CD4-positive, alpha-beta T cell treated with Interleukin-2 at 100 ng/mL for 4 hours (primary cell): ENCODE measurements at regions not wholly inside any gene's neighbourhood (a gene's known extent, or its start where the extent isn't known, plus 50 kb on each side); places are given as distances from the start of the nearest gene placed in this dataset.

Experiments
- DNase-seq: peaks from one replicate; pipeline ENCODE4 v3.0.0-alpha.2; 2020; ENCODE audit warnings: low spot score

DNA sequence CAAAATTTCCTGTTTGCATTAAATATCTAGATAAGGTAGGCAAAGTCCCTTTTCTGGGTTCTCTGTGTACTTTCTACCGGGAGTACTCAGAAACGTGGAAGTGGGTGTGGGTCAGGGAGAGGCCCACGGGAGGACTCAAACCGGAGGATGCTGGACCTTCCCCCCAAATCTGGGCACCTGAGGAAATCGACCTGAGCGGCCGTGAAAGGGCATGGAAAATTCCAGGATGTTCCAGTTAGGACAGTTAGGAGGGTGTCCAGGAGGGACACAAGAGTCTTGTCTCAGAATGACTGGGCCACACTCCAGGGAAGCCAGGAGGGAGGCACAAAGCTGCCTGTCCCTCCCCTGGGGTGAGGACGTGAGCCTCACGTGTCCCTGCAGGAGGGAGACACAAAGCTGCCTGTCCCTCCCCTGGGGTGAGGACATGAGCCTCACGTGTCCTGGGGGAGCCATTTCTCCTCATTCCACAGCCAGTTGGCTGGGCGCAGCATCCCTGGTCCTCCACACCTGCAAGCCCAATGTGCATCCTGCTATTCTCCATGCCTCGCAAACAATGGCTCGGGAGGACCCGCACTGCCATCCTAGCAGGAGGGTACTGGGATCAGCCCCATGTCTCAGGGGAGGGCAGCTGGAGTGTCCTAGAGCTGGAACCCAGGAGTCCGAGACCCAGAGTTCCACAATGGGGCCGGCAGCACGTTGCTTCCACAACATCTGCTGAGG is 190.5 kb upstream of the PPP2R2D start:
- no peak for DNase-seq

DNA sequence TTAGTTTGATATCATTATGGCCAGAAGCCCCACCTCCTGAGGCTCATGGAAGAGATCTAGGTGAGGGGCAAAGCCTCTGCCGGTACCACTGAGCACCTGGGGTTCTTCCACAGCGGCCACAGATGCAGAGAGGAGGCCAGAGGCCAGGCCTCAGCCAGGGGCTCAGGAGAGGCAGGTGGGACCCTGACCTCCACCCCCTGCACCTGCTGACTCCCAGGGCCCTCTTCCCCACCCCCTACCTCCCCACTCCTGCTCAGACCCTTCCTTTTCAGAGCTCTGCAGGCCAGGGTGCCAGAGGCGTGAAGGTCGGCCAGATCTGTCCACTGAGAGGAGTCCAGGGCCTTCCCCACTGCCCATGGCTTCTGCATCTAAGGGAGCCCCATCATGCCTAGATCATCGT is 178.7 kb upstream of the PPP2R2D start:
- DNase-seq = no peak

DNA sequence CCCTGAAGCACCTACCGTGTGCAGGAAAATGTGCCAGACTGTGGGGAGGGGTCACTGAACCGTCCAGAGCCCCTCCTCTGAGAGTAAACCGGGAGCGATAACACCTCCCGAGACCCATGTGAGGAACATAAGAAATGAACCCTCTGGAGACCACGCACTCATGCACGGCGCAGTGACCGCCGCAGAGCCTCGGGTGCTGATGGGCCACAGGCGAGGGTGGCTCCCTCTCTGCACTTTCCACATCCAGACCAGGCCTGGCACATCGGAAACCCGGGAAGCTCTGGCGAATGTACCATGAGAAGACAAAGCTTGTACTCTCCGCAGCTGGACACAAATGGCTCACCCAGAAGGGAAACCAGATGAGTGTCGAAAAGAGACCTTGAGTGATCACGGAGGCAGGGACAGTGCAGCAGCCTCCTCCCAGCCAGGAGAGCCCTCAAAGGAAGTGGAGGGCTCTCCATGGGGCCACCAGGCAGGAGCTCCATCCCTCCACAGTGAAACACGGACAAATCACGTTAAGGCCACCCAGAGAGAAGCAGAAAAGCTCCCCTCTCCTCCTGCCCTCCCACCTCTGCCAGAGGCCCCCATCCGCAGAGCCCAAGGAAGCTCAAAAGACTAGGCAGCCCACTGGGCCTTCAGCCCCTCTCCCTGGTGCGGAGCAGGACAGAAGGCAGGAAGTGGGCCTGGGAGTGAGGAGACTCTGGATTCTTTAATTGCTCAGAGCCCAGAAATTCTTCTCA is 178.1 kb upstream of the PPP2R2D start:
- DNase-seq = no peak

DNA sequence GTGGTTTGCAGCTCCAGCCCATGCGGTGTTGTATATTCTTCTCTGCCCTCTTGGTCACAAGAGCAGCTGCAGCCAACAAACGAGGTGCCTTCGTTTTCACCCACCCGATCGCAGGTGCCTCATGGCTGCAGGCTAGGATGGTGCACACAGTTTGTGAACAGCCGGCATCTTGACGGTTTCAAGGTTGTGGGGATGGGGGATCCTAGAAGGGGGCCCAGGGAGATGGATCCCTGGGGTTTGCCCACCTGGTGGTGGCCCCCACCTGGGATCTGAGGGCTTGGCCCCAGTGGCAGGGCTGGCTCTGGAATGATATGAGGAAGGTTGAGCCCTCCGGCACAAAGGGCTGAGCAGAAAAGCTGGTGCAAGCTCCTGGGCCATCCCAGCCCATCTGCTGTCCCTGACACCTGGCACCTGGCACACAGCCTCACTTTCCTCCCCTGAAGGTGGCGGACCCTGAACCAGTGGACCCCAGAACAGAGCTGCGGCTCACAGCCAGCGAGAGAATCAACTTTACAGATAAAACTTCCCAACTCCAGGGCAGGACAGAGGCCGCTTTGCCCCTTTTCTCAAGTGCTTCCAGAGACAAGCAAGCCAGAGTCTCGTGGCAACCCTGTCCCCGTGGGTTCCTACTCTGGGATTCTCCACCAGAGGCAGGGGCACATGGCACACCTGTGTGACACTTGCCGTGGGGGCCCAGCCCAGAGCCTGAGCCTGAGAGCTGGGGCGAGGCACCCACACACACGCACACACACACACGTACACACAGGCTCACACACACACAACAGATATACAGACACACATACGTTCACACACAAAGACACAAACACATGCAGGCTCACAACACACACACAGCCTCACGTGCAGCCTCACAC is 177.3 kb upstream of the PPP2R2D start:
- no peak for DNase-seq

DNA sequence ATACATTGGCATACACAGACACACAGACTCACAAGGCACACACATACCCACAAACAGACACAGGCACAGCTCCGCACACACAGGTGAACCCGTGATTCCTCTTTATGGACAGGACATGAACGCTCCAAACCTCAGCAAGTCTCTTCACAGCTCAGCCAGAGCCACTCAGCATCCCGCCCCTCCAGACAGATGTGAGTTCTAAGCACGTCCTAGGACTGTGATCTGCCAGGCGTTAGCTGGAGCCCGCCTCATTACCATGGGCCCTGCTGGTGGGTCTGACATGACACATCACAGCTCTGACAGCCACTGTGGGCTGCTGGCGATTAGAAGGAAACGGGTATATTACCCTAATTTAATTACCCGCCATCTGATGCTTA is 176.7 kb upstream of the PPP2R2D start:
- no peak for DNase-seq

DNA sequence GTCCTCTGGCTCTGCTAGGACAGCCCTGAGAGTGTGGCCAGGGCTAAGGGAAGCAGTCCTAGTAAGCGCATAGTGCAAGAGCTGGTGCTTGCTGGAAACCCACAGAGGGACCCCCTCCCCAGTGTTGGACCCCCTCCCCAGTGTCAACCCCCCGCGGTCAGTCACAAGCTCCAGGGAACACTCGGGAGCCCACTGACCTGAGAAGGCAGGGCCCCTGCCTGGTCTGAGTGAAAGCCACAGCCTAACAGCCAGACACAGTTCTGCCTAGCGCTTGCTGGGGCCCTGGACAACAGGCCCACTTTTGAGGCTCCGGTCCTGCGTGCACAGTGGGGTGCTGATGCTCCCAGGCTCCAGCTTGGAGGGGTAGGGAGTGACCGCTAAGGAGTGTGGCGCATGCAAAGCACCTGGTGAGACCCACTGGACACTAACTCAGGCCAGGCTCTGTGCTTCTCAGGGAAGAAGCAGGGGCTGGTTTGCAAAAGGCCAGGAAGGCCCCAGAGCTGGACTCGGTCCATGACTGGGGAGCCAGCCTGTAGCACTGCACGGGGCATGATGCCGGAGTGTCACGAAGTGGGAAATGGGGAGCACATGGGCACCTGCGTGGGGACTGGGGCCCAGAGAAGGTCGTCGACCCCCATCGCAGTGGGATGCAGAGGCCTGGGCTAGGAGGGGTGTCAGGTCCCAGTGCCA is 175.8 kb upstream of the PPP2R2D start:
- DNase-seq = no peak

DNA sequence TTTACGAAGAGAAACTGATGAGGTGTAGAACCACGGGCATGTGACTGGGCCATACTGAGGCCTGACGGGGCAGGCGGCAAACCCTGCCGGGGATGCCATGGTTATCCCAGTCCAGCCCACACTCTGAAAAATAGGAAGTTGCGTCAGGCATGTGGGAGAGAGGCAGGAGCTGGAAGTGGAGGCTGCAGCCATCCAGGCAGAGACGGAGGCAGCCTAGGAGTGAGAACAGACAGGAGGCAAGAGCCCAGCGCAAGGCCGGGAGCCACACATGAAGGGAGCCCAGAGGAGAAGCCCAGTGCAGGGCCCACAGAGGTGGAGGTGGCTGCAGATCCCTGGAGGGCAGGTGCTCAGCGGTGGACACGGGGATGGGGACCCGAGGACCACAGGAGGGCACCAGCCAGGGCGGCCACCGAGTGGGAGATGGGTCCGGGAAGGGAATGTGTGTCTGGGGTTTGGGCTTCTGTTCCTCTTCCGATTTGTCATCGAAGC is 175.2 kb upstream of the PPP2R2D start:
- DNase-seq = no peak

DNA sequence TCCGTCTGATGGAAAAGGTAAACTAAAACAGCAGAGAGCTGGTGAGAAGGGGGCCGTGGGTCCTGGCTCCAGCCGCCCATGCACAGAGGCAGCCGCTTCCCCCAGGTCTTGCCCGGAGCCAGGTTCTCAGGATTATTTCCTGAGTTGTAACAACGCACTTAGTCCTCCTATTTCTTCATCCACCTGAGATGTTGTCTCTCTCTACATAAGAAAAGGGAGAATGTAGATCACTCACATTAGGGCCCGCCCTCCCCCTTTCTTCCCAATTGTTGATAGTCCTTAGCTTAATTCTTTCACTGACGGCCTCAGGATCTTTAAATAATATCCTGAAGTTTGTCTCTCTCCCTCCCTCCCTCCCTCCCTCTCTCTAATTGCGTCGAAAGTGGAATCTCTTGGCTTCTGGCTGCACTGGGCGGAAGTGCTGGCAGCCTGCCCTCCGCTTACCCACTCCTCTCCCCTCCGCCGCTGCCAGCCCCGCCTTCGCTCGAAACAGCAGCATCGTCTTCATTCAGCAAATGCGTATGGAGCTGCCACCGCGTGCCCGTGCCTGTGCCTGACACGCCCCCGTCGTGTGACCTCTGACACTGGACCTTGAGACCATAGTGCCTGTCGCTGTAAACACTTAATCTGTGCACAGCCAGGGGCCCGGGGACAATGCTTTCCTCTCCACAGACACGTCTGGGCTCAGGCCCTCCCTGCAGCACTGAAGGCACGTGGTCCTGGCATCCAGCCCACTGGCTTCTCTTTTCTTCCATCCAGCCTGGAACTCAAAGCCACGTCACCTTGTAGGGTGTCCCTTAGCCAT is 174.5 kb upstream of the PPP2R2D start:
- no peak for DNase-seq

DNA sequence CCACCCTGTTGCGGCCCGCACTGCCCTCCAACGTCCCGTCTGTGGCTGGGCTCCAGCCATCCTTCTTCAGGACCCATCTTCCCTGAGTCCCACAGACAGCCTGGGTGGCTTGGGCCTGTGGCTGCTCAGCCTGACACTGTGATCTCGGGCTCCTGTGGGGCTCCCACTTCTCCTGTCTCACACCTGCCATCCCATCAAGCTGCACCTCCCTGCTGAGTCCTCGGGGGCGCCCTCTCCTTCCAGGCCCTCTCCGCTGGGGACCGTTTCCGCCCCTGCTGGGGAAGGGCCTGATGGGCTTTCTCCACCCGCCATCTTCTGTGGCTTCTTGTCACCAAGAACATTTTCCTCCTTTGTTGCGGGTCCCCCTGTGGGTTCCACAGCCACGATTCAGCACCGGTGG is 173.8 kb upstream of the PPP2R2D start:
- DNase-seq = no peak

DNA sequence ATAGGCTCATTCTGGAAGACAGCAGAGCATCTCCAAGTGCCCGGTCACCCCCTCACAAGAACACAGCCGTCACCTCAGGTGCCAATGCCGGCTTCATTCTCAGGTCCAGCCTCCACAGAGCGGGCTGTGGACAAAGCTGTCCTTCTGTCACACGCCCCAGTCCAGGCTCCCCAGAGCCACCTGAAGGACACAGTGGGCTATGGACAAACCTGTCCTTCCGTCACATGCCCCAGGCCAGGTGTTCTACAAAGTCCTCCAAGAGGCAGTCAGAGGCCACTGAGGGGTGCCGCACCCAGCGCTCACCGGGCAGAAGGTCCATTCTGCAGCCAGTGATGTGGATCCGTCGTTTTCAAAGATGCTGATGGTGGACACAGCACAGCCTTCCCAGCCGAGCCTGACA is 173.2 kb upstream of the PPP2R2D start:
- no peak for DNase-seq

DNA sequence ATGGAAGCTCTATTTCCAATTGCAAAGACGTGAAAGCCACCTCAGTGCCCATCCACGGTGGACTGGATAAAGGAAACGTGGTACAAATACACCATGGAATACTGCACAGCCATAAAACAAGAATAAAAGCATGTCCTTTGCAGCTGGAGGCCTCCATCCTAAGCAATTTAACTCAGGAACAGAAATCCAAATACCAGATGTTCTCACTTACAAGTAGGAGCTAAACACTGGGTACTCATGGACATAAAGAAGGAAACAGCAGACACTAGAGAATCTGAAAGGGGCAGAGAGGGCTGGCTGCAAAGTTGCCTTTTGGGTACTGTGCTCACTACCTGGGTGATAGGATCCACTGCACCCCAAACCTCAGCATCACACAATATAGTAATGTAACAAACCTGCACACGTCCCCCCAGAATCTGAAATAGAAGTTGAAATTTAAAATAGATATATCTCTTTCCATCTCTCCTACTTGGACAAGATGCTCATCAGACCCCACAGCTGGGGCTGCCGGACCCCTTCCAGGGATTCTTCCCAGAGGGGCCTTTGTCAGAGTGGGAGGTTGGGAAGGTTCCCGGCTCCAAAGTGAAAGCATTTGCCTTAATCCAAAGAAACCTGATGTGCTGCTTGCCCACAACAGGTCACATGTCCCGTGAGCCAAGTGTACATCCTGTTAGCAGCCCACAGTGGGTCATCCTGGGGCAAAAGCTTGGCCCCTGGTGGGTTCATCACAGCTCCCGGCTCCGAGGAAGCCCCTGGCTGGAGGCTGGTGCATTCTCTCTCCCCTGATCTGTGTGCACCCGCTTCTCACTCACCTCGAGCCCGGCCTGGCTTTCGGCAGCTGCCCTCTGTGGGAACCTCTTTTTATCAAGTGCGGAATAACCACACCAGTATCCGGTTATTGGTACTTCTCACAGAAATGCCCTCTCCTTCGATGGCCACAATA is 172.3 kb upstream of the PPP2R2D start:
- no peak for DNase-seq

DNA sequence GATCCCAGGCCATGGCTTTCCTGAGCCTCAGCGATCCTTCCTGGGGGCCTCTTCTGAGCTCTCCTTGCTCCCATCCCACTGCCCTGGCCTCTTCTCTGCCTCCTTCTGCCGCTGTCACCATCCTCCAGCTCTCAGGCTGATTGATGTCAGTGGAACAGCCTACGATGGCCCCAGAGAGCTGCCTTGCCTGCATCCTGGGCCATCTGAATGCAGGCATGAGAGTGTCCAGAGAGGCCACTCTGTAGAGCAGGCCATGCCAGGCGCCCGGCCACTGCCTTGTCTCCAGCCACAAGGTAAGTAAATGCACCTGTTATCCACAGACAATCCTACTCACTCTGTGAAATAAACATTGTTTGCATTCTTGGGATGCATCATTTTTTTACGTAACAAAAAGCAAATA is 171.4 kb upstream of the PPP2R2D start:
- no peak for DNase-seq

DNA sequence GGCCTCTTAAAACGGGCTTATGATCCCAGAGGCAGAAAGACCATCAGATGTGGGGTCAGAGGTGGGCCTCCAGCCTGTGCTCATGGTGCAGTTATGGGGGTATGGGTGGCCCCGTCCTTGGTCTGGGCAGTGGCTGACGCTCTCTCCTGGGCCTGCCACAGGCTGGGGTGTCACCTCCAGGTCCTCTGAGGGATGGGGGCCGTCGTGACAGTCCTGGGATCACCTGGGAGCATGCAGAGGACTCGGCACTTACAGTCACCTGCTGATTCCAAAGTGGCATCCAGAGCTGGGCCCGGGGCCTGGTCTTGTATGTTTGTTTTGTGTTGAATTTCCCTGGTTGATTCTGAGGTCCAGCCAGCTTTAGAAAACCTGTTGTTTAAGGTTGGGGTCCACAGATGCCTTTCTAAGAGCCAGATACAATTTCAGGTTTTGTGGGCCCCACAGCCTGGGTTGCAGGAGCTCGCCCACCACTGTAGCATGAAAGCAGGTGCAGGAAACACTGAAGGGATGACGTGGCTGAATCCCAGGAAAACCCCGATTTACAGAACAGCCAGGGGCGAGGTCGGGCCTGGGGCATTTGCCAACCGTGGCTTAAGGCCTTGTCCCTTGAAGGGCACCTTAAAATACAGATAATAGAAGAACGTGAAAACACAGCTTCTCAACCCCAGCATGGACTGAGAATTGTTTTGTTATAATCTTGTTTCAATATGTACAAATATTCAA is 170.7 kb upstream of the PPP2R2D start:
- no peak for DNase-seq

DNA sequence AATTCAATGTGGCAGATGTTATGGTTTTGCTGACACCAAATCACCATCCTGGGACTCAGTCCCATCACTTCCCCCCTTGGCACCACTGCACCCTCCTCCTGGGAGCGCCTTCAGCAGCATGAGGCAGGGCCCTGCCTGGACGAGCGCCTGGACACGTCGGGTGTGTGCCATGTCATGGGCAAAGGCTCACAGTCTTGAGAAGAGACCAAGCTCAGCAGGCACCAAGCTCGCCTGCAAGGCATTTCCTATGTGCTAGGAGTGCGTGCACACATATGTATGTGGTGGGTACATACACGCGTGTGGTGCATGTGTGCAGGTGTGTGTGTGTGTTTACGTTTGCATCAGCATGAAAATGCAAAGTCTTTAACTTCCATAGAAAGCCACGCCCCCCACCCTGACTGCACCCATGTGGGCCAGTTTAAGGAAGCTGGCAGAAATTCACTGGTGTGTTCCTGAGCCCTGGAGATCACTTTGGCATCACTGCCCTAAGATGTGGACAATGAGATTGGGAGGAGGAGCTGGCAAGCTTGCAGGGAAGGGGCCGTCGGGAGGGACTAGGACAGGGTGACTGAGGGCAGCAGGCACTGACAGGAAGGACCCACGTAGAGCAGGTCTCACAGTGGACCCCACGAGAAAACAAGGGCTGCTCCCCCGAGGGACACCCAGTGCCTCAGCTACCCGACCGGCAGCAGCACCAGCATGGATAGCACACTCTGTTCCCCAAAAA is 169.9 kb upstream of the PPP2R2D start:
- no peak for DNase-seq

DNA sequence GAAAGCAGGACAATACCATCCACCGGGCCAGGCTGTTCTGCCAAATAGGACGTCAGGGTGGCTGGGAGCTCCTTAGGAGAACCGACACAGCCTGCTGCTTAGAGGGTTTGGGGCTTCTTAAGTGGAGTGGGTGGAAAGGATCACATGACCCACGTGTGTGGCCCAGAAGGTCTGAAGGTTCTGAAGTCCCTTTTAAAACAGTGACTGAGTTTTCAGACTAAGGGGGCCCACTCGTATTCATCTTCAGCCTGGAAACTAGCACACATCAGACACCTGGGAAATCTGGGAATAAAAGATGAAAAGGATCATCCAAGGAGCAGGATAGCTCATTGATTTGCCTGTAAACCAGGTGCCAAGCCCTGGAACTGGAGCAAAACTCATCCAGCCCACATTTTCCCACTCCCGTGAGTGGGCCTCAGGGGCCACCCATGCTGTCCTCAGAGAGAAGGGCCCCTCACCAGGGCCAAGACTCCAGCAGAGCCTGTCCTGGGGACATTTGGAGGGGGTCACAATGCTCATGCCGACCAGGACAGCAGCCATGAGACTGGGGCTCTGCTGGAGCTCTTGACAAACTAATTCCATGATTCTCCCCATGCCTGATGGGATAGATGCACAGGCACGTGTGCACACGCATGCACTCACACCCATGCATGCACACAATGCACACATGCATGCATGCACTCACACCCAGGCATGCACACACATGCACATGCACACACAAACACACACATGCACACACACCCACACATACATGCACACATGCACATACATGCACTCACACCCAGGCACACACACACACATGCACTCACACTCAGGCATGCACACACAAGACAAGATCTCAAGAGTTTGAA is 168.8 kb upstream of the PPP2R2D start:
- DNase-seq = no peak

DNA sequence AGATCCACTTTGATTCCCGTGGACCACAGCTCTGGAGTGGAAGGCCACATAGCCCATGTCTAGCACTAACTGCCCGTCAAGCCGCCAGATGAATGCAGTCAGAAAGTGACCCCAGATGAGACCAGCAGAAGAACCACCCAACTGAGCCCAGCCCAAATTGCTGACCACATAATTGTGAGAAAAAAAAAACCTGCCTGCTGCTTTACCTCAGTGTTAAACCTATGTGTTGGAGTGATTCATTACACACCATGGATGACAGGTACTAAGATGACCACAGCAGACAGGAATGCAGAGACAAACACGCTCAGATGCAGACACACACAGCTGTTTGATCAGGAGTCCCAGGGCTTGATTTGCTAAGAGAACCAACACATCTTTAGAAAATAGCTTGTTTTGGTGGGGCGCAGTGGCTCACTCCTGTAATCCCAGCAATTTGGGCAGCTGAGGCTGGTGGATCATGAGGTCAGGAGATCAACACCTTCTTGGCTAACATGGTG is 168.1 kb upstream of the PPP2R2D start:
- no peak for DNase-seq

DNA sequence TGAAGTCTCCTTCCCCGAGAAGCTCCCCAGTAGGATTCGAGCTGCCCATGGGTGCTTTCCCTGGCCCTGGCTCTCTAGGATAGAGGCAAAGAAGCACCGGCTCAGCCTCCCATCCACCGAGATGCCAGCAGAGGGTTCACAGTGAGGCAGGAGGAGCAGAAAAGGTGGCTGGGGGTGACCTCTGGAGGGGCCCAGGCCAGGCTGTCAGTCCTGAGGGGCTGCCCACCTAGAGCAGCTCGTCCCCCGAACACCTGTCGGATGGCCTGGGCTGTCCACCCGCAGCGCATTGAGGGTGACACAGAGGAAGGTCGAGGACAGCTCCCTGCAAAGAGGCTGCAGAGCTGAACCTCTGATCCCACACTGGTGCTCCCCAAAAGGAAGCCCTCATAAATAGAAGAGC is 167.2 kb upstream of the PPP2R2D start:
- no peak for DNase-seq

DNA sequence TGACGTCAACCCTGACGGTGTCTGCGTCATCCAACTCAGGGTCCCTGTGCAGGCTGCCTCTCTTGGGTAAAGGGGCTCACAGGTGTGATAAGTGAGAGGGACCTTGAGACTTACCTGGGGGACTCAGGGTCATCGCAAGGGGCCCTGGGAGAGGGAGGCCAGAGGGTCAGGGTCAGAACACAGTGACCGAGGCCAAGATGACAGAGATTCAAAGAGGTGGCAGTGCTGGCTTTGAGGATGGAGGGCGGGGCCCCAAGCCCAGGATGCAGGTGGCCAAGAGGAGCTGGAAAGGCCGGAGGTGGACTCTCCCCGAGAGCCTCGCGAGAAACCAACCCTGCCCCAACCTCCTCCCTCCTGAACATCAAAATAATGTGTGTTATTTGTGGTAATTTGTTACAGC is 165.2 kb upstream of the PPP2R2D start:
- DNase-seq = no peak
